ENCODE measurements at regions not wholly inside any gene's neighbourhood (a gene's known extent, or its start where the extent isn't known, plus 50 kb on each side); places are given as distances from the start of the nearest gene placed in this dataset.

DNA sequence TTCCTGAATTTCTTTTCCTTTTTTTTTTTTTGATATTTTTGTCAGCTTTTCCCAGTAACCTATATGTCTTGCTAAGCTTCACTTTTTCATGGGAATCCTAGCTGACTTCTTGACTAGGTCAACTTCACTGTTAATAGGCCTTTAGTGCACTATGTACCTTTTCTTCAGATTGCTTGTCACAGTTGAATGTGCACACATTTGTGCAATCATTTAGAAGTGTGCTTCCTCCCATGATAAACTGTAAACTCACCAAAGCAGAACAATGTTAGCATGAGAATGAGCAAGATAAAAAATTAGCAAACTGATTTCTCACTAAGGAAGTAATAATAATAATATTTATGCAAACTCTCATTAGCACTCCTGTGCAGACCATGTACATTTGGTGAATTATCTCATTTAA is 173.2 kb downstream of the PABPC4L start:
- no peak for DNase-seq
- in situ Hi-C loops (cut with MboI; ENCODE audit: low pct_unique_long_range_greater_than_20kb, low sequenced_read_pairs) = no loop called here

DNA sequence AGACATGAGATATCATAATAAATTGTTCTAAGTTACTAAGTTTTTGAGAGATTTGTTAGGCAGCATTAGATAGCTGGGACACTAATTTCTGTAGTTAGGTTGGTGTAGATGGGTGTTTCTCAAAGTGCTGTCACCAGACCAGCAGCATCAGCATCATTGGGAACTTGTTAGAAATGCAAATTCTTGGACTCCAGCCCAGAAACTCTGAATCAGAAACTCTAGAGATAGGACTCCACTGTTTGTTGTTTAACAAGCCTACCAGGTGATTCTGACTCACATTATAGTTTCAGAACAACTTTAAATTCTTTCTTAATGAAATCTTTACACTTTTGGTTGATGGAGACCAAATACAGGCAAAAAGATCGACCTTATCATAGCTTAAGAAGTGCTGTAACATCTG is 173.7 kb downstream of the PABPC4L start:
- in situ Hi-C loops (cut with MboI; ENCODE audit: low pct_unique_long_range_greater_than_20kb, low sequenced_read_pairs) = no loop called here
- DNase-seq = no peak

DNA sequence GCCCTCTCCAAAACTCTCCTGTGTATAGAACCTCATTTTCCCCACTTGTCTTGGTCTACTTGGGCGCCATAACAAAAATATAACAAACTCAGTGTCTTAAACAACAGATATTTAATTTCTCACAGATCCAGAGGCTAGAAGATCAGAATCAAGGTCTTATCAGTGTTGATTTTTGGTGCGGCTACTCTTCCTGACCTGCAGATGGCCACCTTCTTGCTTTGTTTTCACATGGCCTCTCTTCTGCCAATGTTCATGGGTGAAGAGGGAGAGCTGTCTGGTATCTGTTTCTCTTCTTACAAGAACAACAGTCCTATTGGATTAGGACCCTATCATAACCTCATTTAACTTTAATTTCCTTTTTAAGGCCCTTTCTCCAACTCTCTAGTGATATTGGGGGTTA is 177.3 kb downstream of the PABPC4L start:
- in situ Hi-C loops (cut with MboI; ENCODE audit: low pct_unique_long_range_greater_than_20kb, low sequenced_read_pairs) = no loop called here
- DNase-seq = peak; percentile 16

DNA sequence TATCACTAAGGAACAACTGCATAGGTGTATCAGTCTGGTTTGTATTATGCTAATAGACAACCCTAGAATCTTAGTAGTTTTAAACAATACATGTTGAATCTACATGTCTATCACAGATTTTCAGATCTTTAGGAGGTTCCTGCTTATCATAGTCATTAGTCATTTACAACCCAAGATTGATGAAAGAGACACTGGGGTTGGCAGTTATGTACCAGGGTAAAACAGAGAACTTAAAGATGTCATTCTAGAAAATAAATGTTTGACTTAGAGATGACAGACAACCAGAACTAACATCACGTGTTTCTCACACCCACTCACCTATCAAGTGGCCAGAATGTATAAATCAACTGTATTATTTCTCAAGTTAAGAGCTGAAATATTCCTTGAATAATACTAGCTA is 181.9 kb downstream of the PABPC4L start:
- in situ Hi-C loops (cut with MboI; ENCODE audit: low pct_unique_long_range_greater_than_20kb, low sequenced_read_pairs) = no loop called here
- no peak for DNase-seq

DNA sequence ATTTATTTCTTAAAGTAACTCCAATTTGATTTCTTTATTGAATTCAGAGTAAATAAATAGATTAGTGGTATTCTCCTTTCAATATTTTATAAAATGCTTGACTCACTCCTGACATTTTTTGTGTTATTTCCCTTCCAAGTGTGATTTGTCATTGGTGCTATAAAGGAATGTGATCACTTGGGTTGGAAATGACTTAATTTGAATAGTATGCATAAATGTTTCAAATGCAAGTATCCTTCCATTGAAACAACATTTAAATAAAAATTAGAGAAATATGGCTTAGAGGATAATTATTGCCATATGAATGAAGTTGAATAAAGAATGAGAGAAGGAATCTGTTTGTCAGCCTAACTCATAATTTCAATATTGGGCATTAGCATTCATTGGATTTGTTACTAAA is 182.7 kb downstream of the PABPC4L start:
- in situ Hi-C loops (cut with MboI; ENCODE audit: low pct_unique_long_range_greater_than_20kb, low sequenced_read_pairs) = no loop called here
- DNase-seq = no peak

DNA sequence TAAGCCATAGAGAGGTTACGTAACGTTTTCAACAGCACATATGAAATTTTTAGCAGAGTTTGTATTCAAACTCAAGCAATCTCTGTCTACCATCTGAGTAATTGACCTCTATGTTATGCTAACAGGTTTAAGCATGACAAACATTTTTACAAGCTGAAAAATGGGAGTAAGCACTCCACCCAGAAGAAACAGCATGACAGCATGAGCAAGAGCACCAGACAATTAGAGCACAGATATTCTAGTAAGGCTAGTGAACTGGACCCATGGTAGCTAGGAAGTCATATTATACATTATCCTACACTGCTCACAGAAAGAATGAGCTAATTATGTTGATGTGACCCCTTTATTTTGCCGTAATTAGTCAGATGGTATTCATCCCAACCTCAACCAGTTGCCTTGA is 200.5 kb downstream of the PABPC4L start:
- in situ Hi-C loops (cut with MboI; ENCODE audit: low pct_unique_long_range_greater_than_20kb, low sequenced_read_pairs) = no loop called here
- DNase-seq = no peak

DNA sequence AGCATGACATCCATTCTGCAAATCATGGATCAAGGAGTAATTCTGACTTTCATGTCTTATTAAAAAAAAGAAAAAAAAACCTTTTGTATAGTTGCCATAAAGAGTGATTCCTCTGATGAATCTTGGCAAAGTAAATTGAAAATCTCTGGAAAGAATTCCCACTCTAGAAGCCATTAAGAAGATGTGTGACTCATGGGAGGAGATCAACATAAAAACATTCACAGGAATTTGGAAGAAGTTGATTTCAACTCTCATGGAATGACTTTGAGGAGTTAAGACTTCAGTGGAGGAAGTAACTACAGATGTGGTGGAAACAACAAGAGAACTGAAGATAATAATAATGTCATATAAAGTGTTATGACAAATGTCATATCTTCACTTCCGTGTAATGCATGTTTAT is 204.2 kb downstream of the PABPC4L start:
- no peak for DNase-seq

DNA sequence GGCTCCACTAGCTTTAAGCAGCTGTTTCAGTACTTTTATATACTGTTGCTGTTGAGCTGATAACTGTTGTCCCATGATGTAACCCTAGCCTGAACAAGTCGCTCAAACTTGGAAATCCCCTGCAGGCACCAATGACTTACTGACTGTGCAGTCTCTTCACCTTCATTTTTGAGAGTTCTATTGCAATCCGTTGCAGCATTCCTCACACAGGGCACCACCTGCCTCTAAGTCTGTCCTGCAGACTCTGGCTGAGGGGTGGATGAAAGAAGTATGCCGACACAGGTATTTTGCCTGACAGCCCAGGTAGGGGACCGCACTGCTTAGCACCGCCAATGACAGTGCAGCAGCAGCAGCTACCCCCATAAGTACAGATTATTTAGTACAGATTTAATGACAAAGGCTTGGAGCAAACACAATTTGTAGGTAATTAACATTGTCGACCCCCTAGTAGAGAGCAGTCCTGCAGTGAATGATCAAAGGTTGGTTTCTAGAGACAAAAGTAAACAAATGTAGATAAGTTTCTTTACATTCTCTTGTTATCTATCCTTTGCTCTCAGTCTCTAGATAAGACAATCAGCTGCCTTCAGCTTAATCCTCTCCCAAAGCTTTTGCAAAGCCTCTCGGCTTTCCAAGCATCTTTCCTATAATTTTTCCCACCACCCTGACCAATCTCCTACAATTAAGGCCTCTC is 205.0 kb downstream of the PABPC4L start:
- in situ Hi-C loops (cut with MboI; ENCODE audit: low pct_unique_long_range_greater_than_20kb, low sequenced_read_pairs) = no loop called here
- DNase-seq = no peak

More for the DNA sequence above, 204.2 kb downstream of the PABPC4L start:
- in situ Hi-C loops (cut with MboI; ENCODE audit: low pct_unique_long_range_greater_than_20kb, low sequenced_read_pairs) = no loop called here

DNA sequence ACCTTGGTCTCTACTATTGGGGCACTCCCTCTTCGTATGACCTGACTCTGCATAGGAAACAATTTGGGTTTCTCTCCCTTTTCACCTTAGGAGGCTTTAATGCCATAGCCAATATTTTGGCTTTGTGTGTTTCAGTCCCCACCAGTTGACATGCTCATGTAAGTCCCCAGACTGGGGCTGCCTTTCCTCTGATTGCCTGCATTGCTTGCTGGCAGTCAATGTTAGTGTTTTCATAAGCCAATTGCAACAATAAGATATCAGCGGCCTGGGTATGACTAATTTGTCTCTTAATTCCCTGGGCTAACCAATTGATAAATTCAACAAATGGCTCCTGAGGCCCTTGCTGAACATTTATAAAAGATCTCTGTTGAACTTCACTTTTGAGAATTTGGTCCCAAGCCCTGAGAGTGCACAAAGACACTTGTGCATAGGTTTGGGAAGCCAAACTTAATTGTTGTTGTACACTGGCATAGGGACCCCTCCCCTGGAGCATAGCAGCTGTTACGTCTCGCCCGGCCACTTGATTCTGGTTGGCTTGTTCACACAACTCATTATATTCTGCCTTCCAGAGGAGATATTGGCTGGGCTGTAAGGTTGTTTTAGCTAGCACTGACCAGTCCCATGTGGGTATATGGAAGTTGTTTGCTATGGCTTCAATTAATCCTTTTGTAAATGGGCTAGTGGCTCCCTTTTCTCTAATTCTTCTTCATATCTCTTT is 206.2 kb downstream of the PABPC4L start:
- no peak for DNase-seq
- in situ Hi-C loops (cut with MboI; ENCODE audit: low pct_unique_long_range_greater_than_20kb, low sequenced_read_pairs) = no loop called here

DNA sequence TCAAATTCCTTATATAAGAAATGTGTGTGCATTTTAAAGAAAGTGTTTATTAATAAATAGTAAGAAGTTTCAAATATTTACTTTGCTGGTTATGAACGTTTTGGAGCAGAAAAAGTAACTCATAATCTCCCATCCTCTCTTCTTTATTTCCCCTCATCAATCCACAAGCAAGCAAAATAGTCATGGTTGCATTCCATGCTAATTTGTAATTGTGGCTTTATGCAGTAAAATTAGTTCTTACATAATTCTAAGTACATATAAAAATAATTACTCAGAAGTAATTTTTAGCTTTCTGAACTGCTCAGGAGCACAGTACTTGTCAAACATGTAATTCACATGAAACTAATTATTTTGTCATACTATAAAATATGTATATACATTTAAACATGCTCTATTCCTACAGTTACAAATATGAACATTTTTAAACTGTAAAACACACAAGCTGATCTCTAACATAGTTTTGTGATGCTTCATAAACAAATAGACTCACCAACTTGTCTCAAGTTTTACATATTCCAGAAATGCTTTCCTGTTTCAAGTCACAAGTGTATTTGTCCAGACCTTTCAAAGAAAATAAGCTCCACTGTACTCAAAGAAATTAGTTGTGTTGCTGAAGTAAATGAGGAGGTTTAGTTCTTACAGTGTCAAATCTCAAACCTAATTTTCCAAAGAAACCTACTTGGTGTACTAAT is 218.9 kb downstream of the PABPC4L start:
- in situ Hi-C loops (cut with MboI; ENCODE audit: low pct_unique_long_range_greater_than_20kb, low sequenced_read_pairs) = no loop called here
- no peak for DNase-seq

DNA sequence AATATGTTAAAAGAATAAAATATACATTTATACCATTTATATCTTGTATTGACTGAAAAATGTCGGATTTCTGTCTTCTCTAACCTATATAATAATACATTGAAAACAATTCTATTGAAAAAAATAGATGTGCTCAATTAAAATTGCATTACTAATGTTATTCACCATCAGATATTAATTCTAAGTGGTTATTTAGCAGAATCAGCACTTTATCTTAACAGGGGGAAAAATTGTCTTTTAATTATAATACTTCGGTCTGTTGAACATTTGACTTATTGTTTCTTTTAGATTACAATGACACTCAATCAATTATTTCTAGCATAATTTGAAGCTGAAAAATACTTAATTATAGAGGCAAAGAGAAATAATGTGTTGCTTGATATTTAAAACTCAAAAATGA is 220.3 kb downstream of the PABPC4L start:
- in situ Hi-C loops (cut with MboI; ENCODE audit: low pct_unique_long_range_greater_than_20kb, low sequenced_read_pairs) = no loop called here
- no peak for DNase-seq

DNA sequence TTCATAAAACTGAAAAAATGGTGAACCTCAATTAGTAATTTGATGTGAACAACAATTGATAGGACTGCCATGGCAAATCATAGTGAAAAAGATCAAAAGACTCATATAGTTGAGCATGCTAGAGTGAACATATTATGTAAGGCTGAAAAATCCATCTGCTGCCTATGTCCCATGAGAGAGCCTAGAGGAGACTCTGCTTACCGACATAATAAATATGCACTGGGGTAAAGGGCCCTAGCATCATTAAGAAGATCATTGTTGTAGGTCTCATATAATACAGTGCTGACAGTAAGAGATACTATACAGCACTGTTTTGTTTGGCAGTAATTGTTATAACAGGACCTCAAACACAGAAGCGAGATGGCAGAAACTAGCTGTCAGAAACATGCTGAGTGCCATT is 229.0 kb downstream of the PABPC4L start:
- in situ Hi-C loops (cut with MboI; ENCODE audit: low pct_unique_long_range_greater_than_20kb, low sequenced_read_pairs) = no loop called here
- DNase-seq = no peak

DNA sequence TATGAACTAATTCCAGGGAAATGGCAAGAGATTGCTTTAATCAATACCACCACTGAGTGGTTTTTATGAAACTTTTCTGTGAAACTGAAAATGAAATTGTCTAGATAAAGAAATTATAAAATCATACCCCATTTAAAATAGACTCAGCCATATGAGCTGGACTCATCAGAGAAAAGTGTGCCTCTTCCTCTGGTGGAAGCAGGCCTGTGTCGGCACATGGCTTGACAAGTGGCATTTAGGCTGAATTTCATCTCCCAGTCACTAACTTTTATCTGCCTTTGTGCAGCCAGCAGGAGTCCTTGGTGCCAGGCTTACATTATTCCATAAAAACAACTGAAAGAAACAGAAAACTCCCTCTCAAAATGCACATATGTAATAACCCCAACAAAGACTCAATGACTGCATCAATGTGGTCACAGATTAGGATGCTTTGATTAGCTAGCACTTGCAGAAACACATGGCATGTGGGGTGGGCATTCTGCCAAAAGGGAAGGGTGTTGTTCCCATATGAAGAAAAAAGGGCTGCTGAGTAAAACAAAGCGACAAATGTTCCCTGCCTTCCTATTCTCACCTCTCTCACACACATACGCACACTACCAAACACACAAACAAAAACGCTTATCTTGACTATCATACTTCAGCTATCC is 232.3 kb downstream of the PABPC4L start:
- DNase-seq = peak; percentile 18
- in situ Hi-C loops (cut with MboI; ENCODE audit: low pct_unique_long_range_greater_than_20kb, low sequenced_read_pairs) = no loop called here

DNA sequence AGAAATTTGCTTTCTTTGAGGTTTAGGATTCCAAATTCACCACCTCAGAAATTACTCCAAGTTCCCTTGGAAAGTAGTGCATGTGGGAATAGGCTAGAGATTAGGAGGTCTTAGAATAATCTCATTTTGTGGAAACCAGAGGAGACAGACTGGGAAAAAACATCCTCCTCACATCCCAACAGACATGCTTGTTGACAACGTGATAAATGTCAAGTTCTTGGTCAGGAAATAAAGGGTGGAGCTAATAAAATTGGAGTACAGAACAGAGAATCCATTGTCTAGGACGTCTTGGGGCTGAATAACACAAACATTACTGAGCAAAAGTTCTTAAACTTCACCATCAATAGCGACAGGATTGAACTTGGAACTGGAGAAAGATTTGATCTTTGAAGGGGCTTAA is 233.4 kb downstream of the PABPC4L start:
- no peak for DNase-seq
- in situ Hi-C loops (cut with MboI; ENCODE audit: low pct_unique_long_range_greater_than_20kb, low sequenced_read_pairs) = no loop called here

DNA sequence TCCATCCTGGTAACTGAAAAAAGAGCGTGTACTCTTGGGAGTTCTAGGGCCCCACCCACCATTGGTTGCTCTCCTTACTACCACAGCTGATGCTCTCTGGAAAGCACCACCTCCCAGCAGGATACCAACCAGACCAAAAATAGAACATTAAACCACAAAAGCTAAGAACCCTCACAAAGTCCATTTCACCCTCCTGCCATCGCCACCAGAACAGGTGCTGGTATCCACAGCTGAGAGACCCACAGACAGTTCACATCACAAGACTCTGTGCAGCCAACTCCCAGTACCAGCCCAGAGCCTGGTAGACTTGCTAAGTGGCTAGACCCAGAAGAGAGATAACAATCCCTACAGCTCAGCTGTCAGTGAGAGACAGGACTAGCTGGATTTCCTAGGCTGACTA is 240.6 kb downstream of the PABPC4L start:
- in situ Hi-C loops (cut with MboI; ENCODE audit: low pct_unique_long_range_greater_than_20kb, low sequenced_read_pairs) = no loop called here
- DNase-seq = no peak

DNA sequence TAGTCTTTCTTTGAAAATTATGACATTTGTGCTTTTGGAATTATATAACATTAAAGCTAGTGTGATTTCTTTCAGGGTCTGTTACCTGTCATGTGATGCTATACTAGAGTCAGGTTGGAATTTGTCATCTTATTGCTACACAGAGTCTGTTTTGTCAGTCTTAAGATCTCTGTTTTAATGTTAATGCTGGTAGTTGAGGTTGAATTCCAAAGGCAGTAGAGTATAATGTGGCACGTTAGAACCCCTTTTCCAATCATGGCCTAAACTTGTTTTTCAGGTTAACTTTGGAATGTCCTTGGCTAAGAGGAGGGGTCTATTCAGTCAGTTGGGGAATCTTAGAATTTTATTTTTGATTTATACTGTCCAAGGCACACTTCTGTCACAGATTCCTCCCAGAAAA is 258.5 kb downstream of the PABPC4L start:
- in situ Hi-C loops (cut with MboI; ENCODE audit: low pct_unique_long_range_greater_than_20kb, low sequenced_read_pairs) = no loop called here
- no peak for DNase-seq

DNA sequence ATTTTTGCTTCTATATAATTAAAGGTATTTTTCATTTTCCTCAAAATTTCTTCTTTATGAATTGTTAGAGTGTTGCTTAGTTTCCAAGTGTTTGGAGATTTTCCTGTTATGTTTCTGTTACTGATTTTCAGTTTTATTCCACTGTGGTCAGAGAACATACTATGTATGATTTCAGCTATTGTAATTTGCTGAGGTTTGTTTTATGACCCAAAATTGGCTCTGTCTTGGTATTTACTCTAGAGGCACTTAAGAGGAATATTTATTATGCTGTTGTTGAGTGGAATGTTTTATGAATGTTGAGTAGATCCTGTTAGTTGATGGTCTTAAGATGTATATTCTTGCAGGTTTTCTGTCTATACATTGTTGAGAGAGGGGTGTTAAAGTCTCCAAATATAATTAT is 263.5 kb downstream of the PABPC4L start:
- DNase-seq = no peak
- in situ Hi-C loops (cut with MboI; ENCODE audit: low pct_unique_long_range_greater_than_20kb, low sequenced_read_pairs) = no loop called here

DNA sequence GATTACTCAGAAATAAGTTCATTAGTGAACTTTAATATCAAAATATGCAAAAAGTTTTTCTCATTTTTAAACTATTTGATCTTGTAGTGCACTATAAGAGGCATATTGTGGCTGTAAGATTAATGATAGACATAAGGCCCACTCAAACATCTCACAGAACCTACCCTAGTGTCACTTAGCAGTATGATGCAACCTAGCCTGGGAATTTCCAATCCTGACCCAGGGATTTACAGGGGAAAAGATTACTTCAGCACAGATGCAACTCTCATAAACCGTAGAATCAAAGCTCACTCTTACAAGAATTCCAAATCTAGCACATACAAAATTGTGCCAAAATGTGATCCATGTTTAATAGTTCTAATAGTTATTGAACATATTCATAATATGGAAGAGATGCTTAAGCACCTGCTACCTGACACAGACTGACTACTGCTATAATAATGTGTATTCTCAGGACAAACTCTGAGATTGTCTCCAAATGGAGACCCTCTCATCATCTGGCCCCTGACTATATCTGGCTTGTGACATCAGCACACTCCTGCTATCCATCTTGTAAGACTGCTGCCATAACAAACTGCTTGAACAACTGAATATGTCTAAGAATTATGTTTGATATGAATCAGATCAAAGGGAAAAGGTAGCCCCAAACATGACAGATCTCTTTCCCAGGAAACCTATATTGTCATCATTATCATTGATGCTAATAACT is 271.9 kb downstream of the PABPC4L start:
- in situ Hi-C loops (cut with MboI; ENCODE audit: low pct_unique_long_range_greater_than_20kb, low sequenced_read_pairs) = no loop called here
- no peak for DNase-seq

Data from KBM-7 (cell line).